GM23338 (cell line): ENCODE measurements at regions not wholly inside any gene's neighbourhood (a gene's known extent, or its start where the extent isn't known, plus 50 kb on each side); places are given as distances from the start of the nearest gene placed in this dataset.

Experiments
- CREB1 ChIP-seq: fragments of 250-450 bp; sonication (Bioruptor Pico); IDR thresholded peaks from 2 replicates; pipeline ENCODE4 v1.5.0; 2020; ENCODE audit warnings: low read depth, mild to moderate bottlenecking, moderate library complexity
- EZH2 ChIP-seq: fragments of 200-600 bp; sonication (generic); IDR thresholded peaks from one replicate; pipeline ENCODE4 v1.8.0; 2017; ENCODE audit warnings: antibody characterized with exemption, mild to moderate bottlenecking, low read depth; ENCODE audit not compliant: unreplicated experiment
- EZH2phosphoT487 ChIP-seq: fragments of 200-600 bp; sonication (generic); IDR thresholded peaks from one replicate; pipeline ENCODE4 v1.8.1; 2018; ENCODE audit warnings: antibody characterized with exemption; ENCODE audit not compliant: unreplicated experiment
- JUNB ChIP-seq: IDR thresholded peaks from one replicate; pipeline ENCODE4 v1.6.1; 2016; ENCODE audit warnings: antibody characterized with exemption; ENCODE audit not compliant: unreplicated experiment
- NANOG ChIP-seq: IDR thresholded peaks from 2 replicates; pipeline ENCODE4 v1.6.1; 2016; ENCODE audit warnings: antibody characterized with exemption, borderline replicate concordance
- POLR2AphosphoS5 ChIP-seq: IDR thresholded peaks from 2 replicates; pipeline ENCODE4 v1.6.1; 2016; ENCODE audit warnings: antibody characterized with exemption, low read depth
- STAT1 ChIP-seq: IDR thresholded peaks from one replicate; pipeline ENCODE4 v1.6.1; 2016; ENCODE audit warnings: antibody characterized with exemption; ENCODE audit not compliant: unreplicated experiment
- ZNF114 ChIP-seq: fragments of 250-450 bp; sonication (Bioruptor Pico); IDR thresholded peaks from 2 replicates; pipeline ENCODE4 v1.5.0; 2020; ENCODE audit warnings: mild to moderate bottlenecking, moderate library complexity
- ZNF331 ChIP-seq: fragments of 250-450 bp; sonication (Bioruptor Pico); IDR thresholded peaks from 2 replicates; pipeline ENCODE4 v1.5.0; 2020; ENCODE audit warnings: low read depth, mild to moderate bottlenecking, moderate library complexity
- TF ChIP-seq, protein P1 (sequence below), 2 experiments: fragments of 200-600 bp in 1 of 2; sonication (generic) in 1 of 2; conservative IDR thresholded peaks; 2 replicates each; pipeline versions ENCODE4 v1.5.1 to v1.6.1; 2016 to 2017; ENCODE audit warnings: antibody characterized with exemption in 2 of 2, low read depth in 2 of 2, mild to moderate bottlenecking in 2 of 2, moderate library complexity in 1 of 2
- TF ChIP-seq, protein P2 (sequence below): IDR thresholded peaks from one replicate; pipeline ENCODE4 v1.6.1; 2018; ENCODE audit warnings: antibody characterized with exemption; ENCODE audit not compliant: unreplicated experiment
- TF ChIP-seq, protein P3 (sequence below): IDR thresholded peaks from 2 replicates; pipeline ENCODE4 v1.6.1; 2016; ENCODE audit warnings: antibody characterized with exemption

DNA sequence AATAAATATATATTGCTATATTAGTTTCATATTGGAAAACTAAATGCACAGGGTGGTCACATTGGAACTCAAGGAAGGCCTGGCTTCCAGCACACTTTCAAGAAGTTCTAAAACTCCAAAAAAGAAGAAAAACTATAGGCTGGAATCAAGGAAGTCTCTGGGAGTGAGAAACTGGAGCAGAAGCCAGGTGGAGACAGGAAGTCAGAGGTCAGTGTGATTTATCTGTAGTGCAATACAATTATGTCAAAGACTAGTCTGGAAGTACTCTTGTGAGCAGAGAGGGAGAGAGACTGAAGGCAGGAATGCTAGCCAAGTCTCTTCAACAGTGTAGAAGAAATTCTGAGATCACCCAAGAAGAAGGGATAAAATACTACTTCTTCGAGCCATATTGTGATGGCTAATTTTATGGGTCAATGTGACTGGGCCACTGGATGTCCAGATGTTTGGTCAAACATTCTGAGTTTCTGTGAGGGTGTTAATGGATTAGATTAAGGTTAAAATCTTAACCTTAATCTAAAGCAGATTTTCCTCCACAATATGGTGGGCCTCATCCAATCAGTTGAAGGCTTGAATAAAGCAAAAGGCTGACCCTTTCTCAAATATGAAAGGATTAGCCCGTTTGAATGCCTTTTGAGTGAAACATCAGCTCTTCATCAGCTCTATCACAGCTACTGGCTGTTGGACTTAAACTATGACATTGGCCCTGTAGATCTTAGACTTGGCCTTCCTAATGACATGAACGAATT is 208.0 kb downstream of the TDRD15 start:
- TF ChIP-seq, protein P1, sequence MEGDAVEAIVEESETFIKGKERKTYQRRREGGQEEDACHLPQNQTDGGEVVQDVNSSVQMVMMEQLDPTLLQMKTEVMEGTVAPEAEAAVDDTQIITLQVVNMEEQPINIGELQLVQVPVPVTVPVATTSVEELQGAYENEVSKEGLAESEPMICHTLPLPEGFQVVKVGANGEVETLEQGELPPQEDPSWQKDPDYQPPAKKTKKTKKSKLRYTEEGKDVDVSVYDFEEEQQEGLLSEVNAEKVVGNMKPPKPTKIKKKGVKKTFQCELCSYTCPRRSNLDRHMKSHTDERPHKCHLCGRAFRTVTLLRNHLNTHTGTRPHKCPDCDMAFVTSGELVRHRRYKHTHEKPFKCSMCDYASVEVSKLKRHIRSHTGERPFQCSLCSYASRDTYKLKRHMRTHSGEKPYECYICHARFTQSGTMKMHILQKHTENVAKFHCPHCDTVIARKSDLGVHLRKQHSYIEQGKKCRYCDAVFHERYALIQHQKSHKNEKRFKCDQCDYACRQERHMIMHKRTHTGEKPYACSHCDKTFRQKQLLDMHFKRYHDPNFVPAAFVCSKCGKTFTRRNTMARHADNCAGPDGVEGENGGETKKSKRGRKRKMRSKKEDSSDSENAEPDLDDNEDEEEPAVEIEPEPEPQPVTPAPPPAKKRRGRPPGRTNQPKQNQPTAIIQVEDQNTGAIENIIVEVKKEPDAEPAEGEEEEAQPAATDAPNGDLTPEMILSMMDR (conservative IDR thresholded peaks at IDR 0.05; ENCODE audit: low read depth in 2 of 2), result no peak
- TF ChIP-seq, protein P2, sequence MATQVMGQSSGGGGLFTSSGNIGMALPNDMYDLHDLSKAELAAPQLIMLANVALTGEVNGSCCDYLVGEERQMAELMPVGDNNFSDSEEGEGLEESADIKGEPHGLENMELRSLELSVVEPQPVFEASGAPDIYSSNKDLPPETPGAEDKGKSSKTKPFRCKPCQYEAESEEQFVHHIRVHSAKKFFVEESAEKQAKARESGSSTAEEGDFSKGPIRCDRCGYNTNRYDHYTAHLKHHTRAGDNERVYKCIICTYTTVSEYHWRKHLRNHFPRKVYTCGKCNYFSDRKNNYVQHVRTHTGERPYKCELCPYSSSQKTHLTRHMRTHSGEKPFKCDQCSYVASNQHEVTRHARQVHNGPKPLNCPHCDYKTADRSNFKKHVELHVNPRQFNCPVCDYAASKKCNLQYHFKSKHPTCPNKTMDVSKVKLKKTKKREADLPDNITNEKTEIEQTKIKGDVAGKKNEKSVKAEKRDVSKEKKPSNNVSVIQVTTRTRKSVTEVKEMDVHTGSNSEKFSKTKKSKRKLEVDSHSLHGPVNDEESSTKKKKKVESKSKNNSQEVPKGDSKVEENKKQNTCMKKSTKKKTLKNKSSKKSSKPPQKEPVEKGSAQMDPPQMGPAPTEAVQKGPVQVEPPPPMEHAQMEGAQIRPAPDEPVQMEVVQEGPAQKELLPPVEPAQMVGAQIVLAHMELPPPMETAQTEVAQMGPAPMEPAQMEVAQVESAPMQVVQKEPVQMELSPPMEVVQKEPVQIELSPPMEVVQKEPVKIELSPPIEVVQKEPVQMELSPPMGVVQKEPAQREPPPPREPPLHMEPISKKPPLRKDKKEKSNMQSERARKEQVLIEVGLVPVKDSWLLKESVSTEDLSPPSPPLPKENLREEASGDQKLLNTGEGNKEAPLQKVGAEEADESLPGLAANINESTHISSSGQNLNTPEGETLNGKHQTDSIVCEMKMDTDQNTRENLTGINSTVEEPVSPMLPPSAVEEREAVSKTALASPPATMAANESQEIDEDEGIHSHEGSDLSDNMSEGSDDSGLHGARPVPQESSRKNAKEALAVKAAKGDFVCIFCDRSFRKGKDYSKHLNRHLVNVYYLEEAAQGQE, result no peak
- TF ChIP-seq EZH2, result no peak
- TF ChIP-seq JUNB, result no peak
- no peak for TF ChIP-seq EZH2phosphoT487
- TF ChIP-seq CREB1, result no peak
- no peak for TF ChIP-seq POLR2AphosphoS5
- no peak for TF ChIP-seq ZNF114 (CRISPR knock-in tag)
- TF ChIP-seq STAT1, result no peak
- TF ChIP-seq NANOG, result no peak
- no peak for TF ChIP-seq ZNF331 (CRISPR knock-in tag)
- TF ChIP-seq, protein P3, sequence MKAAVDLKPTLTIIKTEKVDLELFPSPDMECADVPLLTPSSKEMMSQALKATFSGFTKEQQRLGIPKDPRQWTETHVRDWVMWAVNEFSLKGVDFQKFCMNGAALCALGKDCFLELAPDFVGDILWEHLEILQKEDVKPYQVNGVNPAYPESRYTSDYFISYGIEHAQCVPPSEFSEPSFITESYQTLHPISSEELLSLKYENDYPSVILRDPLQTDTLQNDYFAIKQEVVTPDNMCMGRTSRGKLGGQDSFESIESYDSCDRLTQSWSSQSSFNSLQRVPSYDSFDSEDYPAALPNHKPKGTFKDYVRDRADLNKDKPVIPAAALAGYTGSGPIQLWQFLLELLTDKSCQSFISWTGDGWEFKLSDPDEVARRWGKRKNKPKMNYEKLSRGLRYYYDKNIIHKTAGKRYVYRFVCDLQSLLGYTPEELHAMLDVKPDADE, result no peak
